Esophagus (tissue), 2 donors: ENCODE measurements at regions not wholly inside any gene's neighbourhood (a gene's known extent, or its start where the extent isn't known, plus 50 kb on each side); places are given as distances from the start of the nearest gene placed in this dataset.

Experiments used
- H3K27ac ChIP-seq, 2 donors: one replicate each; pipeline ENCODE4 v1.5.1; 2013; ENCODE audit warnings: low read depth in 2 of 2, mild to moderate bottlenecking in 2 of 2, inconsistent platforms in 1 of 2, low read length in 1 of 2, moderate library complexity in 1 of 2
- H3K27me3 ChIP-seq, 2 donors: one replicate each; pipeline ENCODE4 v1.6.1; 2013; ENCODE audit warnings: low read length in 2 of 2, control low read depth in 1 of 2, mild to moderate bottlenecking in 1 of 2; ENCODE audit not compliant: insufficient read depth in 2 of 2, control insufficient read depth in 1 of 2
- H3K36me3 ChIP-seq, 2 donors: one replicate each; pipeline ENCODE4 v1.6.1; 2013; ENCODE audit warnings: low read length in 1 of 2; ENCODE audit not compliant: control insufficient read depth in 2 of 2, insufficient read depth in 2 of 2
- H3K4me1 ChIP-seq, 2 donors: one replicate each; pipeline ENCODE4 v1.6.1; 2013; ENCODE audit warnings: low read length in 1 of 2; ENCODE audit not compliant: control insufficient read depth in 2 of 2, insufficient read depth in 2 of 2
- H3K4me3 ChIP-seq, 2 donors: one replicate each; pipeline ENCODE4 v1.5.1; 2013; ENCODE audit warnings: low read length in 2 of 2, mild to moderate bottlenecking in 2 of 2, low read depth in 1 of 2, moderate library complexity in 1 of 2
- H3K9me3 ChIP-seq, 2 donors: one replicate each; pipeline ENCODE4 v1.6.1; 2013; ENCODE audit warnings: mild to moderate bottlenecking in 2 of 2, low read depth in 1 of 2, low read length in 1 of 2, moderate library complexity in 1 of 2; ENCODE audit not compliant: control insufficient read depth in 2 of 2, insufficient read depth in 1 of 2
- WGBS, 2 donors: extraction: QIAGEN DNeasy Blood & Tissue Kit; methylation state at CpG; one replicate each; pipeline ENCODE4 v1.1.7; 2013; 5-methylcytosine and 5-hydroxymethylcytosine counted together
- donor health status: healthy with polysubstance abuse.
- donor health status: Bipolar disorder and iron deficiency.

DNA sequence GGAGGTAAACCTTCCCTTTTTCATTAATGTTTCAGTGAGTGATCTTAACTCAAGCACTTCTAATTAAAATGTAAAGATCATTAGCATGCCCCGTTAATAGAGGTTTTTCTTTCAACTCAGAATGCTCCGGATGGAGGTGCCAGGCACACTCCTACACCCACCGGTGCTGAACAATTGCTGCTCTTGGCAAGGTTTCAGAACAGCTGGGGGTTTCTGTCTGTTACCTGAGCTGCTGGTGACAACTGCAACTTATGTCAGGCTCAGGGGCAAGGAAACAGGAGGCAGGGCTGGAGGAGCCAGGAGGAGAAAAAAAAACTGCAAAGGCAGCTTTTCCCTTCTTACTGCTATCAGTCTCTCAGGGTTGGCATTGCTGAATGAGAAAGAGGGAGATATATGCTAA is 250.1 kb downstream of the DIPK2A start:
- H3K9me3 ChIP-seq = no peaks in the 10 kb centered on the region
- H3K27me3 ChIP-seq = no peaks in the 10 kb centered on the region
- no peak overlapping the region for H3K4me3 ChIP-seq
- WGBS, 2 donors = 35 to 38% methylated on average over 3 of the region's 3 CpGs
- H3K36me3 ChIP-seq = no peaks in the 10 kb centered on the region
- peak overlapping the region in 1 of 2 donors; percentile 1 for H3K27ac ChIP-seq
- H3K4me1 ChIP-seq = no peaks in the 10 kb centered on the region

GRCh38 chr3:144229330-144229729 is 257.7 kb downstream of the DIPK2A start:
- H3K4me3 ChIP-seq = no peak overlapping the region
- no peaks in the 10 kb centered on the region for H3K9me3 ChIP-seq
- no peaks in the 10 kb centered on the region for H3K36me3 ChIP-seq
- no peak overlapping the region for H3K27ac ChIP-seq
- no peaks in the 10 kb centered on the region for H3K27me3 ChIP-seq
- 34 to 41% methylated on average over 1 of the region's 1 CpG for WGBS, 2 donors
- no peaks in the 10 kb centered on the region for H3K4me1 ChIP-seq

GRCh38 chr3:144229953-144230352 is 258.3 kb downstream of the DIPK2A start:
- Histone ChIP-seq H3K27ac (no peak overlapping the region), H3K4me1 (no peaks in the 10 kb centered on the region), H3K27me3 (no peaks in the 10 kb centered on the region), H3K9me3 (no peaks in the 10 kb centered on the region), H3K36me3 (no peaks in the 10 kb centered on the region), H3K4me3 (no peak overlapping the region)

GRCh38 chr3:144235489-144235888 is 263.9 kb downstream of the DIPK2A start:
- WGBS, 2 donors = 75 to 80% methylated on average over 2 of the region's 2 CpGs
- no peaks in the 10 kb centered on the region for H3K4me1 ChIP-seq
- no peaks in the 10 kb centered on the region for H3K9me3 ChIP-seq
- H3K4me3 ChIP-seq = no peak overlapping the region
- no peaks in the 10 kb centered on the region for H3K36me3 ChIP-seq
- no peak overlapping the region for H3K27ac ChIP-seq
- no peaks in the 10 kb centered on the region for H3K27me3 ChIP-seq

- H3K4me1 ChIP-seq = no peaks in the 10 kb centered on the region
- H3K36me3 ChIP-seq = no peaks in the 10 kb centered on the region
- H3K27me3 ChIP-seq = no peaks in the 10 kb centered on the region
- no peak overlapping the region for H3K27ac ChIP-seq
- H3K4me3 ChIP-seq = no peak overlapping the region
- WGBS, 2 donors = 91 to 95% methylated on average over 5 of the region's 5 CpGs
- no peaks in the 10 kb centered on the region for H3K9me3 ChIP-seq
Measured at GRCh38 chr3:144237351-144237750, 265.7 kb downstream of the DIPK2A start.

- no peaks in the 10 kb centered on the region for H3K27me3 ChIP-seq
- H3K4me1 ChIP-seq = no peaks in the 10 kb centered on the region
- no peak overlapping the region for H3K4me3 ChIP-seq
- no peak overlapping the region for H3K27ac ChIP-seq
- H3K9me3 ChIP-seq = no peaks in the 10 kb centered on the region
- WGBS, 2 donors = 45 to 58% methylated on average over 4 of the region's 4 CpGs
- H3K36me3 ChIP-seq = no peaks in the 10 kb centered on the region
Measured at GRCh38 chr3:144241404-144241803, 269.8 kb downstream of the DIPK2A start.

DNA sequence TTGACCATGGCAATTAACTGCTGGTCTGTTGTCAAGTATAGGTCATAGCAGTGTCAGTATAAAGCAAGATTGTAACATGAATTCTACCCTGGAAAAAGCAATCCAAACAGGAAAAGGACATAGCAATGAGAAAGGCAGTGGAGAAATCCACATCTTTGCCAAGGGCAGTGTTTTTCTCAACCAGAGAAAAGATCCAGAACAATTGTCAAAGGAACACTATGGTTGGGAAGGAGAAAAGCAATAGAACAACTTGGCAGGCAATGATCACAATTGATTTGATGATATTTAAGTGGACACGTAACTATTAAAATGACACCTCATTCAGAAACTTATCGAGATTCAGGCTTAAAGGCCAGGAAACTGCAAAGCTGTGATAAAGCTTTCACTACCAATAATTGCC is 271.1 kb downstream of the DIPK2A start:
- Histone ChIP-seq H3K9me3 (no peaks in the 10 kb centered on the region), H3K4me1 (no peaks in the 10 kb centered on the region), H3K27me3 (no peaks in the 10 kb centered on the region), H3K27ac (no peak overlapping the region), H3K4me3 (no peak overlapping the region), H3K36me3 (no peaks in the 10 kb centered on the region)
- WGBS, 2 donors = 69 to 81% methylated on average over 2 of the region's 2 CpGs

DNA sequence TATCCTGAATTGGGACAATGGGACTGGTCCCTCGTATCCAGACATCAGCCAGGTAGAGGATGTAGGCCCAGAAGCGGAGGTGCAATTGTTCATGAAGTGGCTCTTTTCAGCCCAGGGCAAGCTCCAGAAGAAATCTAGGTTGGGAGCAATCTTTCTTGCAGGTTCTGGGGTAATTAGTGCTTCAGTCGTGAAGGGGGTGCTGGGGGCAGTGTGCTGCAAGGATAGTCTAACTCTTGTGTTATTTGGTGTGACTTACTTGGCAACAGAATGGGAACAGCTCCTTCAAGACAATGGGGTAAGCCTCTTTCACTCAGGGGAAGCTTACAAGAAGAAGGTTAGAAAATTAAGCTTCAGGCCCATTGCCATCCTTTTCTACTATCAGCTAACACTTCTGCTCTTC is 273.0 kb downstream of the DIPK2A start:
- no peaks in the 10 kb centered on the region for H3K27me3 ChIP-seq
- H3K36me3 ChIP-seq = no peaks in the 10 kb centered on the region
- H3K9me3 ChIP-seq = no peaks in the 10 kb centered on the region
- 77 to 81% methylated on average over 3 of the region's 3 CpGs for WGBS, 2 donors
- H3K27ac ChIP-seq = no peak overlapping the region
- H3K4me3 ChIP-seq = no peak overlapping the region
- H3K4me1 ChIP-seq = no peaks in the 10 kb centered on the region

DNA sequence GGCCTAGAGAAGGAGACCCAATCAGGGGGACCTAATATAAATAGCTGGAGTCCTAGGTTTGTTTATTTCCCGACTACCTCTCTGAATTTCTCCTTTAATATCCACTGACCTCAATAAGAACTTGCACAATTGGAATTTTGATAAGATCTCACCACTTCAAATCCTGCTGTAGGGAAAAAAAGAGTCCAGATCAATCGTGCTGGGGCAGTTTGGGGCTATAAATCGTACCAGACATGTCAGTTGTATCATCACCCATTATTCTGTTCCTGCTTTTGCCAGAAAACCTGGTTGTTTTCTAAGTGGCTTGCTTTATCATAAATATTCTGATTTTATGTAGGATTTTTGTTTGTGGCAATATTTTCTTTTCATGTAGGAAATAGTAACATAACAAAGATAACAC is 281.3 kb downstream of the DIPK2A start:
- WGBS, 2 donors = 61 to 65% methylated on average over 3 of the region's 3 CpGs

DNA sequence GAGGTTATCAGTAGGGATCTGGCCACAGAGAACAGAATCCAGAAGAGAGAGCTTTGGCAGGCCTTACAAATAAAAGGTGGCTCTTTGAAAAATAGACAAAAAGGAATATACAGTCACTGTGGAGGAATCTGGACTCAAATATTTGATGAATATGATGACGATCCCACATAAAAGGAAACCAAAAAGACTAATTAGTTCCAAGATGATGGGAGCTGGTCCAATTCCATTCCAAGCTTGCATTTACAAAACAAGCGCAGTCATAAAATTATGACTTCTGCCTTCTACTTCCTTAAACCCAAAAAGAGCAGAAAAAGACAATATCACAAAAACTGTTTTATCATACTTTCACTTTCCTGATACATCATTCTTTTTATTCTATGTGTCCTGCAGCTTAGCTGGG is 285.8 kb downstream of the DIPK2A start:
- Histone ChIP-seq H3K36me3 (no peaks in the 10 kb centered on the region), H3K27ac (no peak overlapping the region), H3K4me3 (no peak overlapping the region), H3K4me1 (no peaks in the 10 kb centered on the region), H3K9me3 (no peaks in the 10 kb centered on the region), H3K27me3 (no peaks in the 10 kb centered on the region)
- WGBS, 2 donors = 63 to 65% methylated on average over 2 of the region's 2 CpGs

More for the DNA sequence above, 281.3 kb downstream of the DIPK2A start:
- Histone ChIP-seq H3K36me3 (no peaks in the 10 kb centered on the region), H3K4me3 (no peak overlapping the region), H3K9me3 (no peaks in the 10 kb centered on the region), H3K27me3 (no peaks in the 10 kb centered on the region), H3K4me1 (no peaks in the 10 kb centered on the region), H3K27ac (no peak overlapping the region)
